ENCODE measurements at regions not wholly inside any gene's neighbourhood (a gene's known extent, or its start where the extent isn't known, plus 50 kb on each side); places are given as distances from the start of the nearest gene placed in this dataset.

DNA sequence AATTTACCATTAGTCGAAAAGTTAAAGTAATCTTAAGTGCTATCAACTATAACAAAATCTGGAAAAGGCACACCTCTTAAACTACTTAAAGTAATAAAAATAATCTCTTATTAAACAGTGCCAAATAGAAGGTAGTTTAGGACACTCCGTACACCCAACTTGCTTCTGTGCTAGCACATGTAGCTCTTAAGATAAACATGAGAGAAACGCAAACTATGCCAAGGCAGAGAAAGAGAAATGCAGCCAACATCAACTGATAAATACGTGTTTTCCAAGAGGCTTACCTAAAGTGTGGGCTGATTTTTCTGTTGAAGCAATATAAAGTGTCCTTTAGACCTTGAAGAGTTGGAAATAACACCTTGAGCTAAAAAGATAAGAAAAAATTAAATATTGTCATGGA lies 480.6 kb upstream of the DAB2 start:
- Histone ChIP-seq H3K4me1 (ENCODE audit: control insufficient read depth in 1 of 2, insufficient read depth in 2 of 2, low read length in 2 of 2) (no peaks in the 10 kb centered on the region), H3K27ac (ENCODE audit: low read length) (no peak overlapping the region), H3K4me3 (ENCODE audit: low read depth in 1 of 2, low read length in 2 of 2) (no peak overlapping the region)

DNA sequence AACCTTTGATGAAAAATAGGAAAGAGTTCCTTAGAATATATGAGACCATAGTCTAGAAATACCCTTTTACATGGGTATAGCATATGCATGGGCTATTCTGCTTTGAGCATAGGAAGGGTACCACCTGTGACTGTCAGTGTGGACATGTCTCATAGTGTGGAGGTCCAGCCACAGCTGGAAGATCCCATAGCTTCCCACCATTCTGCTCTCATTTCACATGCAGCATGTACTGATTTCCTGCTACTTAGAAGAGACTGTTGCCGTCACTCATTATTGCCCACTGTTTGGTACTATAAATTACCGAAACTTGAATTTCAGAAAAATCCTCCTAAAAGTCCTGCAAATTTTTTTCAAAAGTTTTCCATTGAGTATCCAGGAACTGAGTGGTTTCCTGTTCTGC lies 477.8 kb upstream of the DAB2 start:
- Histone ChIP-seq H3K27me3 (ENCODE audit: low read depth, low read length) (no peaks in the 10 kb centered on the region), H3K4me3 (ENCODE audit: low read depth in 1 of 2, low read length in 2 of 2) (no peak overlapping the region), H3K27ac (ENCODE audit: low read length) (no peak overlapping the region), H3K9me3 (ENCODE audit: control insufficient read depth in 1 of 2, low read length in 2 of 2) (no peaks in the 10 kb centered on the region), H3K4me1 (ENCODE audit: control insufficient read depth in 1 of 2, insufficient read depth in 2 of 2, low read length in 2 of 2) (no peaks in the 10 kb centered on the region), H3K36me3 (ENCODE audit: control insufficient read depth in 1 of 2, insufficient read depth in 2 of 2, low read length in 2 of 2) (no peaks in the 10 kb centered on the region)

More for the DNA sequence above, 480.6 kb upstream of the DAB2 start:
- no peaks in the 10 kb centered on the region for H3K9me3 ChIP-seq (ENCODE audit: control insufficient read depth in 1 of 2, low read length in 2 of 2)
- H3K27me3 ChIP-seq (ENCODE audit: low read depth, low read length), result no peaks in the 10 kb centered on the region
- no peaks in the 10 kb centered on the region for H3K36me3 ChIP-seq (ENCODE audit: control insufficient read depth in 1 of 2, insufficient read depth in 2 of 2, low read length in 2 of 2)

DNA sequence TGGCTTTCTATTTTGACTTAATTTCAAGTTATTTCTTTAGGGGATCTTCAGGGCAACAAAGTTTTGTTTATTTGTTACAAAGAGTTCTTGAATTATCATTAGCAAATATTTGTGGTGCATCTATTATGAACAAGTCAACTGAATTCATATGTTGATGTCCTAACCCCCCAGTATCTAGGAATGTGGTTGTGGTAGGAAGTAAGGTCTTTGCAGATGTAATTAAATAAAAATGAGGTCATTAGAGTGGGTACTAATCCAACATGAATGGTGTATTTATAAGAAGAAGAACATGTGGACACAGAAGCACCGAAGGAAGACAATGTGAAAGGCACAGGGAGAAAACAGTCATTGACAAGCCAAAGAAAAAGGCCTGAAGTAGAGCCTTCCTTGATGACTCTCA lies 474.0 kb upstream of the DAB2 start:
- no peaks in the 10 kb centered on the region for H3K9me3 ChIP-seq (ENCODE audit: control insufficient read depth in 1 of 2, low read length in 2 of 2)
- H3K4me3 ChIP-seq (ENCODE audit: low read depth in 1 of 2, low read length in 2 of 2), result no peak overlapping the region
- no peaks in the 10 kb centered on the region for H3K27me3 ChIP-seq (ENCODE audit: low read depth, low read length)
- no peak overlapping the region for H3K27ac ChIP-seq (ENCODE audit: low read length)
- no peaks in the 10 kb centered on the region for H3K4me1 ChIP-seq (ENCODE audit: control insufficient read depth in 1 of 2, insufficient read depth in 2 of 2, low read length in 2 of 2)
- no peaks in the 10 kb centered on the region for H3K36me3 ChIP-seq (ENCODE audit: control insufficient read depth in 1 of 2, insufficient read depth in 2 of 2, low read length in 2 of 2)

DNA sequence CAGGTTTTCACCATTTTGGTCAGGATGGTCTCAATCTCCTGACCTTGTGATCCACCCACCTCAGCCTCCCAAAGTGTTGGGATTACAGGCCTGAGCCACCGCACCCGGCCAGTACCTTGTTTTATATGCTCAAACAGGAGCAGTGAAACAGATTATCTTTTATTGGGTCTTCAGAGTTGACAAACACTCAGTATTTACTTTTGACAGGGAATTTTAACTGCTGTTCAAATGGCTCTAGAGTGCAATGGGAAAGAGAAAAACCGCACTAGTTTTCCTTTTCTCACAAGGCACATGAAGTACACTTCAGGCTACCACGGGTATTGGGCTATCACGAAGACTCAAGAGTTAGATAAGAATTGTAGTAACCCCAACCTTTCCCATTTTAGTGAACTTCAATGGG lies 471.9 kb upstream of the DAB2 start:
- Histone ChIP-seq H3K4me3 (ENCODE audit: low read depth in 1 of 2, low read length in 2 of 2) (no peak overlapping the region), H3K4me1 (ENCODE audit: control insufficient read depth in 1 of 2, insufficient read depth in 2 of 2, low read length in 2 of 2) (no peaks in the 10 kb centered on the region), H3K27me3 (ENCODE audit: low read depth, low read length) (no peaks in the 10 kb centered on the region), H3K36me3 (ENCODE audit: control insufficient read depth in 1 of 2, insufficient read depth in 2 of 2, low read length in 2 of 2) (no peaks in the 10 kb centered on the region), H3K27ac (ENCODE audit: low read length) (no peak overlapping the region), H3K9me3 (ENCODE audit: control insufficient read depth in 1 of 2, low read length in 2 of 2) (no peaks in the 10 kb centered on the region)

DNA sequence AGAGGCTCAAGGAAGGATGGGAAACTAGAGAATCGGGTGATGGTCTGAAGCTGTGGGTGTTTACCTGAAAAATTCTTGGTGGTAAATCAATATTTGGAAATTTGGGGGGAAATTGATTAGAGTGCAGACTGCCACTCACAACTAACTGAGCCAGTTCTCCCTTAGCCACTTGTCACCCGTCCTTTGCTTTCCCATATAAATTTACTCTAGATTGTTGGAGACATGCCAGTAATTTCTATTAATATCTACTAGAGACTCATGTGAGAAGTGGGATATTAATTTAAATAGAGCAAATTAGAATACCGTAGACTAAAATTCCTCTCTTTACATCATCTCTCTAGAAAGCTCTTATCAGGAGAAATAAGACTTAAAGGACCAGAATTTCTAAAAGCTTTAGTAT lies 471.3 kb upstream of the DAB2 start:
- no peak overlapping the region for H3K27ac ChIP-seq (ENCODE audit: low read length)
- no peaks in the 10 kb centered on the region for H3K27me3 ChIP-seq (ENCODE audit: low read depth, low read length)
- no peaks in the 10 kb centered on the region for H3K4me1 ChIP-seq (ENCODE audit: control insufficient read depth in 1 of 2, insufficient read depth in 2 of 2, low read length in 2 of 2)
- H3K36me3 ChIP-seq (ENCODE audit: control insufficient read depth in 1 of 2, insufficient read depth in 2 of 2, low read length in 2 of 2), result no peaks in the 10 kb centered on the region
- H3K4me3 ChIP-seq (ENCODE audit: low read depth in 1 of 2, low read length in 2 of 2), result no peak overlapping the region
- no peaks in the 10 kb centered on the region for H3K9me3 ChIP-seq (ENCODE audit: control insufficient read depth in 1 of 2, low read length in 2 of 2)

DNA sequence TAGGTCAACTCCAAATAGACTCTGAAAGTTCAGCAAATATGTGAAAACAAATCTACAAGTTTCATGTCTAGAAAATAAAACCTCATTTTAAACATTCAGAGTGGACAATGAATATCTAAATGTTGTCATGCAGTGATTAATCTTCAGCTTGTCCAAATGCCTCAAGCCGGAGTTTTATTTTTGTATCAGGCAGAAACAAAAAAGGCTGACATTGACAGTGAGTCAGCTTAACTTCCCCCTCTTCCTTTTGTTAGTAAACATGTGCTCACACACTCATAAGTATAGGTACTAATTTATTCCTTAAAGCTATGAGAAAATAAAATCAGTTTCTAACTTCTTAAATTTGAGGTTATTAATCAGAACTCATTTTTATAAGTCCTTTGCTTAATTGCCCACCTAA lies 467.9 kb upstream of the DAB2 start:
- Histone ChIP-seq H3K9me3 (ENCODE audit: control insufficient read depth in 1 of 2, low read length in 2 of 2) (no peaks in the 10 kb centered on the region), H3K36me3 (ENCODE audit: control insufficient read depth in 1 of 2, insufficient read depth in 2 of 2, low read length in 2 of 2) (no peaks in the 10 kb centered on the region), H3K4me3 (ENCODE audit: low read depth in 1 of 2, low read length in 2 of 2) (no peak overlapping the region), H3K27me3 (ENCODE audit: low read depth, low read length) (no peaks in the 10 kb centered on the region), H3K27ac (ENCODE audit: low read length) (no peak overlapping the region), H3K4me1 (ENCODE audit: control insufficient read depth in 1 of 2, insufficient read depth in 2 of 2, low read length in 2 of 2) (no peaks in the 10 kb centered on the region)

DNA sequence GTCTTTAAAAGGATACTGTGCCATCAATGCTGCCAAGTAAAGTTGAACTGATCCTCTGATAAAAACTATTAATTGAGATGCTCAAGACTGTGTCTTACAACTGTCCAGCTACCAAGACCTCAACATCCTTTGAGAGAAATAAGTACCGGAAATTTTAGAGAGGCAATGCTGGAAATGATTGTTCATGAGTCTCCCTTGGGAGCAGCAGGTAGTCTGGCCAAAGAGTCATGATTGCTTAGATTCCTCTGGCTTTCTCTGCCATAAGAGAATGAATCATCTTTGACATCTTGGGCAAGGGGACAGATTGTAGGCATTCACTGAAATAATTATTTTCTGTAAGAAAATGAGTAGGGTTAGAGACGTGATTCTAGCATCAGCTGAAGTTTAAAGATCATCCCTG lies 466.6 kb upstream of the DAB2 start:
- Histone ChIP-seq H3K9me3 (ENCODE audit: control insufficient read depth in 1 of 2, low read length in 2 of 2) (peaks cover 0 to 3% of the 10 kb centered on the region in 2 donors), H3K36me3 (ENCODE audit: control insufficient read depth in 1 of 2, insufficient read depth in 2 of 2, low read length in 2 of 2) (no peaks in the 10 kb centered on the region), H3K4me3 (ENCODE audit: low read depth in 1 of 2, low read length in 2 of 2) (no peak overlapping the region), H3K4me1 (ENCODE audit: control insufficient read depth in 1 of 2, insufficient read depth in 2 of 2, low read length in 2 of 2) (no peaks in the 10 kb centered on the region), H3K27ac (ENCODE audit: low read length) (no peak overlapping the region), H3K27me3 (ENCODE audit: low read depth, low read length) (no peaks in the 10 kb centered on the region)

DNA sequence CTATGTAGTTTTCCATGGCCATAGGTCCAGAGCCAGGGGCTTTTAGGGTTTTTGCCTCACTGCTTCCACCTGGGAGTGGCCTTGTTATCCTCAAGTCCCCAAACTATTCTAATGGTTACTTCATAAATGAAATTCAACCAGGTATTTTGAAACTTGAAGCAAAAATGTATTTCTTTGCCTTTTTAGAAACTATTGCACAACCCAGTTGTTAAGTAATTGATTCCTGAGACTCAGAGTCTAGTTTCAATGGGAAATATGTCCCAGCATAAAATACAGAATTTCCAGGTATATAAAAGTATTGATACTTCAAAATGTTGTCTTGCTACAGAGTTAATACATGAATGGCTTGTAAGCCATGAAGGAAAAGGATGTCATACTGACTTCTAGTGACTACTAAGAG lies 456.2 kb upstream of the DAB2 start:
- Histone ChIP-seq H3K36me3 (ENCODE audit: control insufficient read depth in 1 of 2, insufficient read depth in 2 of 2, low read length in 2 of 2) (no peaks in the 10 kb centered on the region), H3K9me3 (ENCODE audit: control insufficient read depth in 1 of 2, low read length in 2 of 2) (no peaks in the 10 kb centered on the region), H3K27ac (ENCODE audit: low read length) (no peak overlapping the region), H3K27me3 (ENCODE audit: low read depth, low read length) (no peaks in the 10 kb centered on the region), H3K4me1 (ENCODE audit: control insufficient read depth in 1 of 2, insufficient read depth in 2 of 2, low read length in 2 of 2) (no peaks in the 10 kb centered on the region), H3K4me3 (ENCODE audit: low read depth in 1 of 2, low read length in 2 of 2) (no peak overlapping the region)

DNA sequence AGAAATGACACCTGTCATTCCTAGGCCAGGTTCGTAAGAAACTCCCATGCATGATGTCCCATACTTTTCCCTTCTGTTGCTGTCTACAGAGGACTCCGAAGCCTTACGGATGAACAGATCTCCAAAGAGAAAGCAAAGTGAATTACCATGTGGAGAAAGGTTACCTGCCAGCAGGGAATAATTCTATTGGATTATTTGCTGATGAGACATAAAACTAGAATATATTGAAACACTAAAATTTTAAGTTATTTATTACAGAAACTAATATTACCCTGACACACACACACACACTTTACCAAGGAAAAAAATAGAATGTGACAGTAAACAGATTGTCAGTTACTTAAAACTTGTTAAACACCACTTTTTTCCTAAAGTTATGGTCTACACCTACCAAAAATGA lies 452.7 kb upstream of the DAB2 start:
- Histone ChIP-seq H3K36me3 (ENCODE audit: control insufficient read depth in 1 of 2, insufficient read depth in 2 of 2, low read length in 2 of 2) (no peaks in the 10 kb centered on the region), H3K27me3 (ENCODE audit: low read depth, low read length) (no peaks in the 10 kb centered on the region), H3K27ac (ENCODE audit: low read length) (no peak overlapping the region), H3K9me3 (ENCODE audit: control insufficient read depth in 1 of 2, low read length in 2 of 2) (no peaks in the 10 kb centered on the region), H3K4me1 (ENCODE audit: control insufficient read depth in 1 of 2, insufficient read depth in 2 of 2, low read length in 2 of 2) (no peaks in the 10 kb centered on the region), H3K4me3 (ENCODE audit: low read depth in 1 of 2, low read length in 2 of 2) (no peak overlapping the region)

DNA sequence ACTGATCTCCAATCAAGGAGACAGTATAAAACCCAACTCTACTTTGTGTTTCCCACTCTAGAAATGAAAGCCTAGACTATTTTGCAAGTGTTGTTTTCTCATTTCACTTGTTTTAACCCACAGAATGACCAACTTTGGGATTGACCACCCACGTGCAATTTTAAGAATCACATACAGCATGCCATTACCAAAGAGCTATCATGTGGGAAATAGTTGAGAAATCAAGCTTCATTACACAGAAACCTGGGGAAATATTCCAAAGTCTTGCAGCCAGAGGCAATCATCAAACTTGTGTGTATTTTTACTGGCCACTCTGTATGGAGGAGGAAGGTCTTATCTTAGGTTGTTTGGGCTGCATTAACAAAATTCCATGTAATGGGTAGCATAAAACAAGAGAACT lies 451.4 kb upstream of the DAB2 start:
- H3K27me3 ChIP-seq (ENCODE audit: low read depth, low read length), result no peaks in the 10 kb centered on the region
- no peak overlapping the region for H3K4me3 ChIP-seq (ENCODE audit: low read depth in 1 of 2, low read length in 2 of 2)
- no peaks in the 10 kb centered on the region for H3K36me3 ChIP-seq (ENCODE audit: control insufficient read depth in 1 of 2, insufficient read depth in 2 of 2, low read length in 2 of 2)
- H3K4me1 ChIP-seq (ENCODE audit: control insufficient read depth in 1 of 2, insufficient read depth in 2 of 2, low read length in 2 of 2), result no peaks in the 10 kb centered on the region
- H3K9me3 ChIP-seq (ENCODE audit: control insufficient read depth in 1 of 2, low read length in 2 of 2), result no peaks in the 10 kb centered on the region
- no peak overlapping the region for H3K27ac ChIP-seq (ENCODE audit: low read length)

DNA sequence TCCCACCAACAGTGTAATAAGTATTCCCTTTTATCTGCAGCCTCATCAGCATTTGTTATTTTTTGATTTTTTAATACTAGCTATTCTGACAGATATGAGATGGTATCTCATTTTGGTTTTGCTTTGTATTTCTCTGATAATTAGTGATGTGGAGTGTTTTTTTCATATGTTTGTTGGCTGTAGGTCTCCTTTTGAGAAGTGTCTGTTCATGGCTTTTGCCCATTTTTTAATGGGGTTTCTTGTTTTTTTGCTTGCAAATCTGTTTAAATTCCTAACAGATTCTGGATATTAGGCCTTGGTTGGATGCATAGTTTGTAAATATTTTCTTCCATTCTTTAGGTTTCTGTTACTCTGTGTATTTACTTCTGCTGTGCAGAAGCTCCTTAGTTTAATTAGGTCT lies 445.4 kb upstream of the DAB2 start:
- peaks cover 0 to 6% of the 10 kb centered on the region in 2 donors for H3K9me3 ChIP-seq (ENCODE audit: control insufficient read depth in 1 of 2, low read length in 2 of 2)
- H3K4me3 ChIP-seq (ENCODE audit: low read depth in 1 of 2, low read length in 2 of 2), result no peak overlapping the region
- H3K36me3 ChIP-seq (ENCODE audit: control insufficient read depth in 1 of 2, insufficient read depth in 2 of 2, low read length in 2 of 2), result no peaks in the 10 kb centered on the region
- no peaks in the 10 kb centered on the region for H3K27me3 ChIP-seq (ENCODE audit: low read depth, low read length)
- no peaks in the 10 kb centered on the region for H3K4me1 ChIP-seq (ENCODE audit: control insufficient read depth in 1 of 2, insufficient read depth in 2 of 2, low read length in 2 of 2)
- no peak overlapping the region for H3K27ac ChIP-seq (ENCODE audit: low read length)

DNA sequence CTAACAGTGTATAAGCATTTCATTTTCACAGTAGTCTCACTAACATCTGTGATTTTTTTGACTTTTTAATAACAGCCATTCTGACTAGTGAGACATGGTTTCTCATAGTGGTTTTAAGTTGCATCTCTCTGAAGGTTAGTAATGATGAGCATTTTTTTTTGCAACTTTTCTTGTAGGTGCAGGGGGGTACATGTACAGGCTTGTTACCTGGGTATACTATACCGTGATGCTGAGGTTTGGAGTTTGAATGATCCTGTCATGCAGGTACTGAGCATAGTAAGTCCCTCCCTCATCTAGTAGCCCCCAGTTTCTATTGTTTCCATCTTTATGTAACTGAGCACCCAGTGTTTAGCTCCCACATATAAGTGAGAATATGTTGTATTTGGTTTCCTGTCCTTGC lies 444.6 kb upstream of the DAB2 start:
- no peaks in the 10 kb centered on the region for H3K4me1 ChIP-seq (ENCODE audit: control insufficient read depth in 1 of 2, insufficient read depth in 2 of 2, low read length in 2 of 2)
- peaks cover 0 to 6% of the 10 kb centered on the region in 2 donors for H3K9me3 ChIP-seq (ENCODE audit: control insufficient read depth in 1 of 2, low read length in 2 of 2)
- no peaks in the 10 kb centered on the region for H3K36me3 ChIP-seq (ENCODE audit: control insufficient read depth in 1 of 2, insufficient read depth in 2 of 2, low read length in 2 of 2)
- H3K4me3 ChIP-seq (ENCODE audit: low read depth in 1 of 2, low read length in 2 of 2), result no peak overlapping the region
- no peak overlapping the region for H3K27ac ChIP-seq (ENCODE audit: low read length)
- no peaks in the 10 kb centered on the region for H3K27me3 ChIP-seq (ENCODE audit: low read depth, low read length)

Data from muscle layer of duodenum (tissue), 2 donors.